ENCODE measurements at regions not wholly inside any gene's neighbourhood (a gene's known extent, or its start where the extent isn't known, plus 50 kb on each side); places are given as distances from the start of the nearest gene placed in this dataset.

DNA sequence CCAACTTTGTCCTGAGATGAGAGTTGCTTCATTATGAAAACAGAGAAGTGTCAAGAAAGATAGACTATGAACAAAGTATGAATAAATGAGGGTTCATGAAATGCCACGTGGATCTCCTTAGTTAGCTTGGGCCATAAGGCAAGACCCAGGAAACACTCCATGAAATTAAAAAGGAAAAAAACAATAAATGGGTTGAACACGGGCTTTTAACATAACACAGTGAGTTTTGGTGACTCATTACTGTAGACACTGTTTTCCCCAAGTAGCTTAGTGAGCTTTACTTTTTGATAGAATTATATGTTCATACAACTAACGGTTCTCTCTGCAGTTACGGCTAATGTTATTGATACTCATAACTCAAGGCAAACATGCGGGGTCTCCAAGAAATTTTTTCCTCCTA lies 265.0 kb downstream of the DHX15 start:
- no peak for DNase-seq
- no peak overlapping the region for H3K4me3 Mint-ChIP-seq
- no peaks in the 10 kb centered on the region for H3K4me1 Mint-ChIP-seq (ENCODE audit: low read depth)
- no peaks in the 10 kb centered on the region for H3K9me3 Mint-ChIP-seq
- H3K36me3 Mint-ChIP-seq (ENCODE audit: low read depth): no peaks in the 10 kb centered on the region
- H3K27ac Mint-ChIP-seq: no peak overlapping the region
- intact Hi-C loops (cut with micrococcal nuclease): no loop called here
- CTCF ChIA-PET: interaction anchor here (0.6 kb wide), 1 partner anchor 1677 kb away, joined by 3 read pairs; no protein-coding TSS in a partner anchor
- H3K27me3 Mint-ChIP-seq (ENCODE audit: low read depth): peaks cover 9% of the 10 kb centered on the region

DNA sequence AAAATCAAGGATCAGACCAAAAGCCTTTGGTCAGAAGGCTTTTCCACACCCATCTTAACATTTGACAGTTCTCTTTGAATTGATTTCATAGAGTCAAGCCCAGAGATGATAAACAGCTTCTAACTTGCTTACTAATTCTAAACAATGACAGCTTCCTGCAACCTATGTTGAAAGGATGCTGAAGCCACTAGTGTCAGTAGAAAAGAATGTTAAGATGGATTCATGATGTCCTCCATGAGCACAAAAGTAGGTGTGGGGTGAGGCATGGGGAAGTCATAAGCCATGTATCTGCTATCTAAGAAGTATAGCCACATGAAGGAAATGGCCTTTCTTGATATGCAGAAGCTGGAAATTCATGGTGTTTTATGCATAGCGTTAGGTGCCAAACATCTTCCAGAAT lies 269.3 kb downstream of the DHX15 start:
- Mint-ChIP-seq H3K27me3 (ENCODE audit: low read depth) (peaks cover 2% of the 10 kb centered on the region), H3K4me3 (no peak overlapping the region), H3K36me3 (ENCODE audit: low read depth) (no peaks in the 10 kb centered on the region), H3K9me3 (peaks cover 2% of the 10 kb centered on the region), H3K27ac (no peak overlapping the region), H3K4me1 (ENCODE audit: low read depth) (no peaks in the 10 kb centered on the region)
- intact Hi-C loops (cut with micrococcal nuclease): no loop called here
- DNase-seq: no peak
- CTCF ChIA-PET: no interaction called here

DNA sequence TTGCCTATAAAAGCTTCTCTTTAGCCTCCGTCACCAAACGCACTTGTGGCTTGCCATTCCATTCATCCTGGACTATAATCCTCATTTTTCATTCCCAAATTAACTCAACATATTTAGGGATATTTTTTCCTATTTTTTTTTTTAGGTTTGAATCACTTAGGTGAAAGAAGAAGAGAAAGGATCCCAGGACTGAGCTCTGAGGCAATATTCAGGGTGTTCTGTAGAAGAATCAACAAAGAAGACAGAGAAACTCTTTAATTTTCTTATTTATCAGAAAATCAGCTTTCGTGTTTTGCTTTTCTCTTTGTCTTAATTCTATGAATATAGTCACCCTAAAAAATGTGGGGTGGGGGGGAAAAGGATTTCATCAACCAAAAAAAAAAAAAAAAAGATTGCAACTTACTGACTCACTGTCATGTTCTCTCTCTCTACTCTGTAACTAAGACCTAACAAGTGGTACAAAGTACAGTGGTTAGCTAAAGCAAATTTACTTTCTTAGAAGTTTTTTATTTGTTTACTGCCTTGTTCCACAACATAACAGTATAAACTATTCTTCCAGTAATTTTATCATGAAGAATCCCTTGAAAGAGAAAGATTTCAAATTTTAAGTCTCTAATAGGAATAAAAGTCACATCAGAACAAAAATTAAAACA lies 272.0 kb downstream of the DHX15 start:
- intact Hi-C loops (cut with micrococcal nuclease): no loop called here
- CTCF ChIA-PET: no interaction called here

DNA sequence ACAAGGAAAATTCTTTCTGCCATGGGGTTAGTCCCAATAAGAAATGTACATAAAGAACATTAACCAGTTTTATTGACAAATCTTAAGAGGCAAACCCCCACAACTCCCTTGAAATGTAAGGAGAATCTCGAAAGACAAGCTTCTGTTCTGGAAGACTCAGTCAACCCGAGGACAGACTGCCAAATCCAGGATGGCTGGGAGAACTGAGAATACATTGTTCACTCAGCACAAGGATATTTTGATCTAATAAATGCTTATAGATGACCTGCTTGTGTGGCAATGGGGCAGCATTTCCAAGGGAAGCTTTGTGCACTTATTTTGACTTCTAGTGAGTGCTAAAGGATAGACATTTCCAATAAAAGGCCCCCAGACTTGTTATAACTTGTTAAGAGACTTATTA lies 280.4 kb downstream of the DHX15 start:
- H3K4me3 Mint-ChIP-seq: no peak overlapping the region
- no peaks in the 10 kb centered on the region for H3K9me3 Mint-ChIP-seq
- CTCF ChIA-PET: no interaction called here
- H3K36me3 Mint-ChIP-seq (ENCODE audit: low read depth): no peaks in the 10 kb centered on the region
- H3K27me3 Mint-ChIP-seq (ENCODE audit: low read depth): peaks cover 6% of the 10 kb centered on the region
- H3K27ac Mint-ChIP-seq: no peak overlapping the region
- intact Hi-C loops (cut with micrococcal nuclease): no loop called here
- DNase-seq: no peak
- H3K4me1 Mint-ChIP-seq (ENCODE audit: low read depth): no peaks in the 10 kb centered on the region

More for the DNA sequence above, 272.0 kb downstream of the DHX15 start:
- Mint-ChIP-seq H3K27ac (no peak overlapping the region), H3K9me3 (peaks cover 7% of the 10 kb centered on the region), H3K4me3 (no peak overlapping the region), H3K4me1 (ENCODE audit: low read depth) (no peaks in the 10 kb centered on the region), H3K36me3 (ENCODE audit: low read depth) (no peaks in the 10 kb centered on the region), H3K27me3 (ENCODE audit: low read depth) (no peaks in the 10 kb centered on the region)
- DNase-seq: no peak

DNA sequence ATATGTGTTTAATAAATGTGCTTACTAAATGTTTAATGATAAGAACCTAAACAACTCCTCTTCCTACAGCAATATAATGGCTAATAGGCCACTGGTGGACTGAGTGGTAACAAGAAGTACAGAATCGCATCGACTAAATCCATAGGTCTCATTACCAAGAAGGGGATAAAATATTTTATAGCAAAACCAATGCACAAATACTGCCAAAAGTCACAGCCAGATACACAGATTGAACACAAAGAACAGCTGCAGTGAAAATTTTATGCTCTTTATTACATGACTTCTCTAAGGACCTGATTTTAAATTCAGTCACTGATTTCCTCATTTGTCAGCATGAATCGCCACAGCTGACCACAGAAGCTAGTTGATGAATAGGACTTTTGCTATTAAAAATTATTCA lies 285.4 kb downstream of the DHX15 start:
- intact Hi-C loops (cut with micrococcal nuclease): no loop called here
- Mint-ChIP-seq H3K36me3 (ENCODE audit: low read depth) (no peaks in the 10 kb centered on the region), H3K27ac (no peak overlapping the region), H3K9me3 (no peaks in the 10 kb centered on the region), H3K4me1 (ENCODE audit: low read depth) (no peaks in the 10 kb centered on the region), H3K27me3 (ENCODE audit: low read depth) (peaks cover 6% of the 10 kb centered on the region), H3K4me3 (no peak overlapping the region)
- no peak for DNase-seq
- CTCF ChIA-PET: no interaction called here

DNA sequence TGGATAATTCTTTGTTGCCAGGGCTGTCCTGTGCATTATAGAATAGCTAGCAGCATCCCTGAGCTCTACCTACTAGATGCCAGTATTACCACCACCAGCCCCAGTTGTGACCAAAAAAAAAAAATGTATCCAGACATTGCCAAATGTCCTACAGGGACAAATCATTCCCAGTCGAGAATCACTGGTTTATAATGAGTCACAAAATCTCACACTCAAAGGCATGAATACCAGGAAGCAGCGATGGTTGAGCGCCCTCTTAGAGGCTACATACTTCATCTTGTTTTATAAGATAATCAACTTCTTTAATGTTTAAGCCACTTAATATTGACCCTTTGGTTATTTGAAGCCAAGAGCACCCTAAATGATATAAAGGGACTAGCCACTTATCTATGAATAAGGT lies 297.3 kb downstream of the DHX15 start:
- no peaks in the 10 kb centered on the region for H3K27me3 Mint-ChIP-seq (ENCODE audit: low read depth)
- H3K9me3 Mint-ChIP-seq: peaks cover 2% of the 10 kb centered on the region
- H3K27ac Mint-ChIP-seq: no peak overlapping the region
- CTCF ChIA-PET: no interaction called here
- intact Hi-C loops (cut with micrococcal nuclease): no loop called here
- H3K4me1 Mint-ChIP-seq (ENCODE audit: low read depth): no peaks in the 10 kb centered on the region
- DNase-seq: no peak
- no peaks in the 10 kb centered on the region for H3K36me3 Mint-ChIP-seq (ENCODE audit: low read depth)
- H3K4me3 Mint-ChIP-seq: no peak overlapping the region

DNA sequence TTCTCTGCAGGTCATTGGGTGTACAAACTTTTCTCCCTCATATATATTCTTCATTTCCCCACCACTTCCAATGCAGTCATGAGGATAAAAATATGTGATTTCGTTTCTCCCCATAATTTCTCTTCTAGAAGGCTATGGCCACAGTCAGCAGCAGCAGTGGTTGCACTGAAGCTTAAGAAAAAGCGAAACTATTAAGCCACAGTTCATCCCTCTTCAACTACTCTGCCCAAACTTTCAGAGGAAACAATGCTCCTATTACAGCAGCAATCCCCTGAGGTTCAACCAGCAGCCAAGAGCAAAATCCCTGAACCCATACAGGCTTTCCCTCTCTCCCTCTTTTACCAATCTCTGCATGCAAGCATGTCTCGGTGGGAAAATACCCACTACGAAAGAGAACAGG lies 298.6 kb downstream of the DHX15 start:
- CTCF ChIA-PET: no interaction called here
- H3K4me3 Mint-ChIP-seq: no peak overlapping the region
- no peaks in the 10 kb centered on the region for H3K27me3 Mint-ChIP-seq (ENCODE audit: low read depth)
- H3K27ac Mint-ChIP-seq: no peak overlapping the region
- intact Hi-C loops (cut with micrococcal nuclease): no loop called here
- H3K36me3 Mint-ChIP-seq (ENCODE audit: low read depth): no peaks in the 10 kb centered on the region
- no peak for DNase-seq
- H3K4me1 Mint-ChIP-seq (ENCODE audit: low read depth): no peaks in the 10 kb centered on the region
- H3K9me3 Mint-ChIP-seq: peaks cover 2% of the 10 kb centered on the region

DNA sequence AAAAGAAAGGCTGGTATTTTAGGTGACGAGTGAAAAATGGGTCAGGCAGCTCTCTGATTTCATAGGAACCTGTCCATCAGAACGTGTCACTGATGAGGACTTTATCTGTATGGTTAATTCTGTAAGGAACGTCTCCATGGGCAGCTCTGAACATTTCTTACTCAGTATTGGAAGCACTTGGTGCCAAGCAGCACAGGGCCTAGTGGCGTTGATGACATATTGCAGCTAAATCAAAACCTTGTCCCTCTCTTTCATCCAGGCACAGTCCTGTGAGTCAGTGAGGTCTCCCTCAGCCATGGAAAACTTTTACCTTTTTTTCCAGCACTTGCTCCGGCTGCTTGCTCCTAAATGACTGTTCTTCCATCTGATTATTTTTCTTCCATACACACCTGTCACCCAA lies 301.9 kb downstream of the DHX15 start:
- peaks cover under 1% of the 10 kb centered on the region for H3K9me3 Mint-ChIP-seq
- intact Hi-C loops (cut with micrococcal nuclease): no loop called here
- no peak overlapping the region for H3K4me3 Mint-ChIP-seq
- H3K4me1 Mint-ChIP-seq (ENCODE audit: low read depth): no peaks in the 10 kb centered on the region
- no peaks in the 10 kb centered on the region for H3K36me3 Mint-ChIP-seq (ENCODE audit: low read depth)
- no peak for DNase-seq
- H3K27ac Mint-ChIP-seq: no peak overlapping the region
- CTCF ChIA-PET: no interaction called here
- peaks cover 7% of the 10 kb centered on the region for H3K27me3 Mint-ChIP-seq (ENCODE audit: low read depth)

DNA sequence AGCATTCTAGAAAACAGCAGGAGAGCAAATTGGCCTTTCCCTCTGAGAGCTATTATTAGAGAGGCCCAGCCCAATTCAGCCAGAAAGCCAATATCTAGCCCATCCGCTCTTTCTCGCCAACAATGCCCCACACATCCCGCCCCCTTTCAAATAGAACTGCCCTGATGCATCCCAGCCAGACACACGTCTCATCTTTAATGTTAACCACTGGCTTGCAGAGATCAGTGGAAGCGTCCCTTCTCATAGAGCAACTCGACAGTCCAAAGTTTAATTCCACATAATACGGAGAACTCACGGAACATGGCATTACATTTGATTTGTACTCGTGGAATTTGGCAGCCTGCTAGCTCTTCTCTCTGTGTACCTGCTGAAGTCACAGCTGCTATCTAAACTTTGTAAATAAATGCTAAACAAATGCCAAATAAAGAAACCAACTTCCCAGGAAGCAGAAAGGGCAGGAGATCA lies 304.4 kb downstream of the DHX15 start:
- CTCF ChIA-PET: no interaction called here
- Mint-ChIP-seq H3K4me3 (no peak overlapping the region), H3K27ac (no peak overlapping the region), H3K27me3 (ENCODE audit: low read depth) (peaks cover 17% of the 10 kb centered on the region), H3K4me1 (ENCODE audit: low read depth) (no peaks in the 10 kb centered on the region), H3K36me3 (ENCODE audit: low read depth) (no peaks in the 10 kb centered on the region), H3K9me3 (no peaks in the 10 kb centered on the region)
- DNase-seq: no peak
- intact Hi-C loops (cut with micrococcal nuclease): no loop called here

DNA sequence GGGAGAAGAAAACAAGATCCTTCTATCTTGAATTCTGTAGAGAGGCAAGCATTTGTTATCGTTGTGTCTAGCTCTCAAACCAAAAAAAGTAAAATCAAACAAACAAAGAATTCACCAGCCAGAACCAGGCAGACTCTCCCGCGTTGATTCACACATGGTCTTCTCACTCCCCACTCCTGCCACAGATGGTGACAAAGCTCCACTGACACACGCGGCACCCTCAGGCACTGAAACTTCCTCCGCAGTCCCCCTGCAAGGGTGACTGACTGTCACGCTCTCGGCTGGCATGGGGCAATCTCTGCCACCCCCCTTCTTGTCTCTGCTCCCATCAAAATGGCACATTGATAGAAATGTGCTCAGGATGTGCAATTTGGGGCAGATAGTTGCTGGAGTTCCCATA lies 304.9 kb downstream of the DHX15 start:
- intact Hi-C loops (cut with micrococcal nuclease): no loop called here
- DNase-seq: no peak
- Mint-ChIP-seq H3K36me3 (ENCODE audit: low read depth) (no peaks in the 10 kb centered on the region), H3K27ac (no peak overlapping the region), H3K27me3 (ENCODE audit: low read depth) (peaks cover 17% of the 10 kb centered on the region), H3K4me3 (no peak overlapping the region), H3K9me3 (no peaks in the 10 kb centered on the region), H3K4me1 (ENCODE audit: low read depth) (no peaks in the 10 kb centered on the region)
- CTCF ChIA-PET: no interaction called here

DNA sequence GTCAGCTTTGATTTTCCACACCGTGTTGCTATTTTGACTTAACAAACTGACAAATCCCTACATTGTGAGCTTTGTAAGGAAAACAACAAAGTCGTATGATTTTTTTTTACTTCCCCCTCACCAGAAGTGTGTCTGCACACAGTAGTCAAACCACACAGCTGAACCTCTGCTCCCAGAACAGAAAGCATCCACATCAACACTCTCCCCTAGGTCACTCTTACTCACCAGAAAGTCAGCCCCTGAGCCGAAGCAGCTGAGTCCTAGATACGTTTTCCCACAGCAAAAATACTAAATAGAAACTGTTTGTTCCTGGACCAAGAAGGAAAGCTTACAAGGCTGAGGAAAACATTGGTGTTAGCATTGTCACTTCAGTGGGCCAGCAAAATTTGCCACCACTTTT lies 305.7 kb downstream of the DHX15 start:
- intact Hi-C loops (cut with micrococcal nuclease): no loop called here
- H3K36me3 Mint-ChIP-seq (ENCODE audit: low read depth): no peaks in the 10 kb centered on the region
- CTCF ChIA-PET: no interaction called here
- H3K4me1 Mint-ChIP-seq (ENCODE audit: low read depth): no peaks in the 10 kb centered on the region
- DNase-seq: no peak
- H3K27ac Mint-ChIP-seq: no peak overlapping the region
- no peak overlapping the region for H3K4me3 Mint-ChIP-seq
- H3K27me3 Mint-ChIP-seq (ENCODE audit: low read depth): peaks cover 17% of the 10 kb centered on the region
- H3K9me3 Mint-ChIP-seq: no peaks in the 10 kb centered on the region

DNA sequence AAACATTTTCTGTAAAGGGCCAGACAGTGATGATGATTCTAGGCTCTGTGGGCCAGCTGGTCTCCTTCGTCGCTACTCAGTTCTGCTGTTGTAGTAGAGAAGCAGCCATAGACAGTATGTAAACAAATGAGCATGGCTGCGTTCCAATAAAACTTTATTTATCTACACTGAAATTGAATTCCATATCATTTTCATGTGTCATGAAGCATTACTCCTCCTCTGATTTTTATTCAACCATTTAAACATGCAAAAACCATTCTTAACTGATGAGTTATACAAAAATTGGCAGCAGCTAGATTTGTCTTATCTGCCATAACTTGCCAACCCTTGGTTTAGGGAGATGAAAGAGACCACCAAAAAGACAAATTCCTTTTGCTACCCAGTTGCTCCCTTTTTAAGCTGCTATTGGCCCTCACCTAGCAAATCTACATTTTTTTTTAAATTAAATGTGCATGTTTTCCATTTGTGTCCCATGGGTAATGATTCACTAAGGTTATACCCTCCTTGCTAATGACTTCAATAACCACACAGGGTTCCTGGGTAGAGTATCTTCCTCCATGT lies 309.9 kb downstream of the DHX15 start:
- peaks cover 14% of the 10 kb centered on the region for H3K27me3 Mint-ChIP-seq (ENCODE audit: low read depth)
- DNase-seq: no peak
- no peaks in the 10 kb centered on the region for H3K4me1 Mint-ChIP-seq (ENCODE audit: low read depth)
- intact Hi-C loops (cut with micrococcal nuclease): no loop called here
- H3K27ac Mint-ChIP-seq: no peak overlapping the region
- no peak overlapping the region for H3K4me3 Mint-ChIP-seq
- no peaks in the 10 kb centered on the region for H3K9me3 Mint-ChIP-seq
- CTCF ChIA-PET: no interaction called here
- H3K36me3 Mint-ChIP-seq (ENCODE audit: low read depth): no peaks in the 10 kb centered on the region

DNA sequence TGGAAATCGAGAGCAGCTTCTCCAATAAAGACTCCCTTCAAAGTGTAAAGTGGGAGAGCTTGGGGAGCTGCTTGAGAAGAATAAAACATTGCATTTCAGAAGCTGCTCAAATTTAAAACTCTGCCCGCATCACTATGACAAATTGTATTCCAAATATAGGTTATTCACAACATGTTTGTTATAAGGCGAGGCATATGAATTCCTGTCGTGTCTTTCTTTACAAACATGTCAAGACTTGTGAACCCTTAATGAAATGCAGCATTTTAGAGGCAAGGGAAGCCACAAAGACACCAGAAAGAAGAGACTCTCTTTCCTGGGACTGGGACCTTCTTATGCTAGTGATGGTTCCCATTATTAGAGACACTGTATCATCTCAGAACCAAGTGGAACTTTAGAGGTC lies 311.2 kb downstream of the DHX15 start:
- Mint-ChIP-seq H3K9me3 (no peaks in the 10 kb centered on the region), H3K36me3 (ENCODE audit: low read depth) (no peaks in the 10 kb centered on the region), H3K27me3 (ENCODE audit: low read depth) (peaks cover 11% of the 10 kb centered on the region), H3K4me1 (ENCODE audit: low read depth) (no peaks in the 10 kb centered on the region), H3K27ac (no peak overlapping the region), H3K4me3 (no peak overlapping the region)
- CTCF ChIA-PET: no interaction called here
- DNase-seq: no peak
- intact Hi-C loops (cut with micrococcal nuclease): no loop called here

Measured in activated naive CD4-positive, alpha-beta T cell treated with anti-CD3 and anti-CD28 coated beads for 36 hours (primary cell).